H9 (cell line): ENCODE measurements at regions not wholly inside any gene's neighbourhood (a gene's known extent, or its start where the extent isn't known, plus 50 kb on each side); places are given as distances from the start of the nearest gene placed in this dataset.

Experiments used
- DNase-seq: peaks from one replicate; pipeline ENCODE4 v3.0.0-alpha.2; 2017
- H2AFZ ChIP-seq: one replicate; pipeline ENCODE4 v1.6.1; 2013; ENCODE audit warnings: mild to moderate bottlenecking, low read length, control low read depth, moderate library complexity
- H2AK5ac ChIP-seq: 2 replicates; pipeline ENCODE4 v1.6.1; 2013; ENCODE audit warnings: low read length, control low read depth, mixed read lengths; ENCODE audit not compliant: insufficient read length
- H2BK120ac ChIP-seq: one replicate; pipeline ENCODE4 v1.6.1; 2013; ENCODE audit warnings: low read depth, mild to moderate bottlenecking, low read length, control low read depth, inconsistent platforms; ENCODE audit not compliant: poor library complexity, severe bottlenecking
- H2BK12ac ChIP-seq: 2 replicates; pipeline ENCODE4 v1.6.1; 2013; ENCODE audit warnings: low read length, control low read depth, mixed read lengths, low read depth; ENCODE audit not compliant: insufficient read length
- H2BK15ac ChIP-seq: 2 replicates; pipeline ENCODE4 v1.6.1; 2013; ENCODE audit warnings: low read depth, low read length, control low read depth
- H2BK20ac ChIP-seq: one replicate; pipeline ENCODE4 v1.6.1; 2013; ENCODE audit warnings: low read depth, mild to moderate bottlenecking, low read length, control low read depth, inconsistent platforms; ENCODE audit not compliant: poor library complexity, severe bottlenecking
- H2BK5ac ChIP-seq: 2 replicates; pipeline ENCODE4 v1.6.1; 2013; ENCODE audit warnings: low read length, control low read depth, mixed read lengths; ENCODE audit not compliant: insufficient read length
- H3K14ac ChIP-seq: 2 replicates; pipeline ENCODE4 v1.6.1; 2013; ENCODE audit warnings: low read length, control low read depth; ENCODE audit not compliant: insufficient read depth
- H3K18ac ChIP-seq: 2 replicates; pipeline ENCODE4 v1.6.1; 2013; ENCODE audit warnings: low read depth, mild to moderate bottlenecking, mixed read lengths, low read length, control low read depth; ENCODE audit not compliant: insufficient read length
- H3K23ac ChIP-seq: 2 replicates; pipeline ENCODE4 v1.6.1; 2013; ENCODE audit warnings: low read length, control low read depth, mixed read lengths, low read depth; ENCODE audit not compliant: insufficient read length
- H3K23me2 ChIP-seq: 2 replicates; pipeline ENCODE4 v1.6.1; 2013; ENCODE audit warnings: low read depth, mild to moderate bottlenecking, mixed read lengths, low read length, control low read depth; ENCODE audit not compliant: insufficient read length, poor library complexity, severe bottlenecking
- H3K27ac ChIP-seq: 2 replicates; pipeline ENCODE4 v1.5.1; 2013; ENCODE audit warnings: low read length, control low read depth, mixed read lengths, low read depth; ENCODE audit not compliant: insufficient read length
- H3K27me3 ChIP-seq: 2 replicates; pipeline ENCODE4 v1.6.1; 2013; ENCODE audit warnings: low read length, control low read depth, inconsistent platforms; ENCODE audit not compliant: insufficient read depth
- H3K4ac ChIP-seq: 2 replicates; pipeline ENCODE4 v1.6.1; 2013; ENCODE audit warnings: low read depth, mild to moderate bottlenecking, control low read depth, inconsistent platforms, low read length, moderate library complexity
- H3K4me1 ChIP-seq: 2 replicates; pipeline ENCODE4 v1.6.1; 2013; ENCODE audit warnings: low read length, control low read depth, inconsistent platforms; ENCODE audit not compliant: insufficient read depth
- H3K4me2 ChIP-seq: 2 replicates; pipeline ENCODE4 v1.6.1; 2013; ENCODE audit warnings: low read length, control low read depth, mixed read lengths; ENCODE audit not compliant: insufficient read length, insufficient read depth
- H3K56ac ChIP-seq: 2 replicates; pipeline ENCODE4 v1.6.1; 2013; ENCODE audit warnings: low read depth, mild to moderate bottlenecking, mixed read lengths, low read length, control low read depth; ENCODE audit not compliant: insufficient read length
- H3K79me1 ChIP-seq: 2 replicates; pipeline ENCODE4 v1.6.1; 2013; ENCODE audit warnings: low read depth, mild to moderate bottlenecking, moderate library complexity, low read length, control low read depth, inconsistent platforms; ENCODE audit not compliant: insufficient read depth, poor library complexity, severe bottlenecking
- H3K79me2 ChIP-seq: 2 replicates; pipeline ENCODE4 v1.6.1; 2013; ENCODE audit warnings: low read length, control low read depth, inconsistent platforms; ENCODE audit not compliant: insufficient read depth
- H3K9ac ChIP-seq: 2 replicates; pipeline ENCODE4 v1.6.1; 2013; ENCODE audit warnings: low read length, control low read depth, mixed read lengths; ENCODE audit not compliant: insufficient read length; ENCODE audit errors: extremely low read depth
- H3K9me3 ChIP-seq: one replicate; pipeline ENCODE4 v1.6.1; 2013; ENCODE audit warnings: low read depth, low read length, inconsistent platforms; ENCODE audit not compliant: control insufficient read depth
- H3T11ph ChIP-seq: one replicate; pipeline ENCODE4 v1.6.1; 2013; ENCODE audit warnings: mild to moderate bottlenecking, low read length, control low read depth, inconsistent platforms
- H4K20me1 ChIP-seq: one replicate; pipeline ENCODE4 v1.6.1; 2013; ENCODE audit not compliant: control insufficient read depth, insufficient read length, insufficient read depth
- H4K5ac ChIP-seq: 2 replicates; pipeline ENCODE4 v1.6.1; 2013; ENCODE audit warnings: low read depth, mild to moderate bottlenecking, mixed read lengths, low read length, control low read depth; ENCODE audit not compliant: insufficient read length
- H4K8ac ChIP-seq: replicated peaks from 2 replicates; pipeline ENCODE4 v1.6.1; 2013; ENCODE audit warnings: low read length, control low read depth, mixed read lengths, low read depth; ENCODE audit not compliant: insufficient read length
- H4K91ac ChIP-seq: 2 replicates; pipeline ENCODE4 v1.6.1; 2013; ENCODE audit warnings: low read depth, mild to moderate bottlenecking, moderate library complexity, mixed read lengths, low read length, control low read depth; ENCODE audit not compliant: insufficient read length
- H3K27ac Mint-ChIP-seq, 3 experiments: 2 replicates in 2 of 3; 3 replicates in 1 of 3; pipeline ENCODE4 v1.8.0; 2020 to 2021; ENCODE audit warnings: mixed read lengths in 3 of 3, mild to moderate bottlenecking in 1 of 3, moderate library complexity in 1 of 3
- H3K27me3 Mint-ChIP-seq: 2 replicates; pipeline ENCODE4 v1.8.0; 2021; ENCODE audit warnings: low read depth, mild to moderate bottlenecking, moderate library complexity, mixed read lengths
- H3K36me3 Mint-ChIP-seq, 3 experiments: 2 replicates in 2 of 3; 3 replicates in 1 of 3; pipeline ENCODE4 v1.8.0; 2020 to 2021; ENCODE audit warnings: low read depth in 3 of 3, mixed read lengths in 3 of 3; ENCODE audit not compliant: insufficient read depth in 1 of 3
- H3K4me1 Mint-ChIP-seq, 2 experiments: 2 replicates each; pipeline ENCODE4 v1.8.0; 2020; ENCODE audit warnings: mixed read lengths in 2 of 2
- H3K4me3 Mint-ChIP-seq, 2 experiments: 2 replicates in 1 of 2; 3 replicates in 1 of 2; pipeline ENCODE4 v1.8.0; 2020 to 2021; ENCODE audit warnings: mild to moderate bottlenecking in 2 of 2, mixed read lengths in 2 of 2, moderate library complexity in 1 of 2
- H3K9me3 Mint-ChIP-seq, 2 experiments: 2 replicates in 1 of 2; 3 replicates in 1 of 2; pipeline ENCODE4 v1.8.0; 2020; ENCODE audit warnings: mild to moderate bottlenecking in 2 of 2, mixed read lengths in 2 of 2, moderate library complexity in 1 of 2
- WGBS: extraction: QIAGEN DNeasy Blood & Tissue Kit; methylation state at CpG from one replicate; pipeline ENCODE4 v1.1.7; 2013; ENCODE audit warnings: missing lambda C conversion rate, low lambda C conversion rate, mixed read lengths; ENCODE audit not compliant: insufficient read length; ENCODE audit errors: extremely low coverage; 5-methylcytosine and 5-hydroxymethylcytosine counted together
- TF ChIP-seq, protein P1 (sequence below): fragments of 200-600 bp; sonication (generic); conservative IDR thresholded peaks from 3 replicates; pipeline ENCODE4 v1.8.0; 2021; ENCODE audit warnings: antibody characterized with exemption, mild to moderate bottlenecking

- no peaks in the 10 kb centered on the region for H3K27me3 ChIP-seq
- H2BK5ac ChIP-seq, result no peak overlapping the region
- no CpG with 5 or more reads among the region's 5 CpGs for WGBS
- H3K4me2 ChIP-seq, result no peak overlapping the region
- Mint-ChIP-seq H3K9me3 (peaks cover 3 to 5% of the 10 kb centered on the region in 2 experiments; a peak in 2 of 5 replicates), H3K27ac (no peak overlapping the region), H3K4me1 (no peaks in the 10 kb centered on the region), H3K36me3 (no peaks in the 10 kb centered on the region; a peak in 2 of 7 replicates), H3K27me3 (peaks cover 2% of the 10 kb centered on the region), H3K4me3 (no peak overlapping the region)
- no peaks in the 10 kb centered on the region for H3K79me1 ChIP-seq
- no peak overlapping the region for H3K18ac ChIP-seq
- no peak overlapping the region for H3K9ac ChIP-seq
- no peak overlapping the region for H2BK15ac ChIP-seq
- no peak overlapping the region for H3K4ac ChIP-seq
- no peak overlapping the region for H4K5ac ChIP-seq
- no peaks in the 10 kb centered on the region for H3K9me3 ChIP-seq
- H3K23ac ChIP-seq, result no peak overlapping the region
- no peaks in the 10 kb centered on the region for H3K4me1 ChIP-seq
- TF ChIP-seq, protein P1, sequence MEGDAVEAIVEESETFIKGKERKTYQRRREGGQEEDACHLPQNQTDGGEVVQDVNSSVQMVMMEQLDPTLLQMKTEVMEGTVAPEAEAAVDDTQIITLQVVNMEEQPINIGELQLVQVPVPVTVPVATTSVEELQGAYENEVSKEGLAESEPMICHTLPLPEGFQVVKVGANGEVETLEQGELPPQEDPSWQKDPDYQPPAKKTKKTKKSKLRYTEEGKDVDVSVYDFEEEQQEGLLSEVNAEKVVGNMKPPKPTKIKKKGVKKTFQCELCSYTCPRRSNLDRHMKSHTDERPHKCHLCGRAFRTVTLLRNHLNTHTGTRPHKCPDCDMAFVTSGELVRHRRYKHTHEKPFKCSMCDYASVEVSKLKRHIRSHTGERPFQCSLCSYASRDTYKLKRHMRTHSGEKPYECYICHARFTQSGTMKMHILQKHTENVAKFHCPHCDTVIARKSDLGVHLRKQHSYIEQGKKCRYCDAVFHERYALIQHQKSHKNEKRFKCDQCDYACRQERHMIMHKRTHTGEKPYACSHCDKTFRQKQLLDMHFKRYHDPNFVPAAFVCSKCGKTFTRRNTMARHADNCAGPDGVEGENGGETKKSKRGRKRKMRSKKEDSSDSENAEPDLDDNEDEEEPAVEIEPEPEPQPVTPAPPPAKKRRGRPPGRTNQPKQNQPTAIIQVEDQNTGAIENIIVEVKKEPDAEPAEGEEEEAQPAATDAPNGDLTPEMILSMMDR, result no peak
- no peak overlapping the region for H4K8ac ChIP-seq
- H2AFZ ChIP-seq, result no peak overlapping the region
- no peak for DNase-seq
- H2BK12ac ChIP-seq, result no peak overlapping the region
- H3T11ph ChIP-seq, result no peak overlapping the region
- H3K27ac ChIP-seq, result no peak overlapping the region
- H2BK20ac ChIP-seq, result no peak overlapping the region
- H2AK5ac ChIP-seq, result no peak overlapping the region
- H4K91ac ChIP-seq, result no peak overlapping the region
- no peaks in the 10 kb centered on the region for H3K79me2 ChIP-seq
- no peak overlapping the region for H3K14ac ChIP-seq
- no peak overlapping the region for H2BK120ac ChIP-seq
- H3K56ac ChIP-seq, result no peak overlapping the region
- no peaks in the 10 kb centered on the region for H4K20me1 ChIP-seq
- no peaks in the 10 kb centered on the region for H3K23me2 ChIP-seq
Measured at GRCh38 chr2:129001926-129002325, 683.3 kb upstream of the HS6ST1 start.
